ENCODE measurements at regions not wholly inside any gene's neighbourhood (a gene's known extent, or its start where the extent isn't known, plus 50 kb on each side); places are given as distances from the start of the nearest gene placed in this dataset.

GRCh38 chr10:8688881-8689280 is 634.4 kb downstream of the GATA3 start:
- no peak for TF ChIP-seq GATA3 (IDR thresholded peaks at IDR 0.05; ENCODE audit: low read depth, low read length)
- TF ChIP-seq GATA2 (IDR thresholded peaks at IDR 0.05; ENCODE audit: low read depth, low read length), result no peak

All from SH-SY5Y (cell line).